GM12875 (cell line): ENCODE measurements at regions not wholly inside any gene's neighbourhood (a gene's known extent, or its start where the extent isn't known, plus 50 kb on each side); places are given as distances from the start of the nearest gene placed in this dataset.

ENCODE experiments used
- H3K4me3 ChIP-seq: one replicate; pipeline ENCODE4 v1.5.1; 2011; ENCODE audit warnings: low read depth, low read length, control low read depth
- CTCF ChIP-seq: IDR thresholded peaks from 2 replicates; pipeline ENCODE4 v1.5.1; 2011; ENCODE audit warnings: low read depth, mild to moderate bottlenecking, control low read depth, inconsistent platforms, low read length, moderate library complexity, borderline replicate concordance; ENCODE audit not compliant: insufficient read depth

DNA sequence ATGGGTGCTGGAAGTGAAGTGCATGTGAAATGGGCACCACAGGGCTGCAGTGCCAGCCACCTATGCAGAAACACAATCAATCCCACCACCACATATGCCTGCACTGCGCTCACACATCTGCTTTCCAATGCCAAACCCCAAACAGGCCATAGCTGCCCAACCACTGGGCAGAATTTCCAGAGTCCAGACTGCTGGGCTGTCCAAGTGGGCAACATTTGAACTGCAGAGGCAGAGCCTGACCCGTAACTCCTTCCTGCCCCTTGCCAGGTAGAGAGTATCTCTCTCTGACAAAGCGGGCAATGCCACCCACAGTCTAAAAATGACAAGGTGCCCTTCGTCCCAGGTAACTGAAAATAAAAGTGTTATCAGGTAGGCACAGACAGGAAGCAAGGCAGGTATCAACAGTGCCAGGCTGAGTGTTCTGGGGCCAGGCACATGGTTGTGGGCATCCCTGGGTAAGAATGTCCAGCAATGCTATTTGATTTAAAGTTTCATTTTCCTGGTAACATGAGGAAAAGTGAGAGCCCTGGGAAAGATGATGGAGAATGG, 79.5 kb downstream of the FOXA2 start:
- no peak for TF ChIP-seq CTCF
- no peak overlapping the region for H3K4me3 ChIP-seq

GRCh38 chr20:22503577-22503976, 80.8 kb downstream of the FOXA2 start:
- TF ChIP-seq CTCF, result no peak

GRCh38 chr20:22502731-22503191, 81.6 kb downstream of the FOXA2 start:
- TF ChIP-seq CTCF, result no peak
- no peak overlapping the region for H3K4me3 ChIP-seq

More at GRCh38 chr20:22503577-22503976, 80.8 kb downstream of the FOXA2 start:
- H3K4me3 ChIP-seq, result no peak overlapping the region

GRCh38 chr20:22501566-22502344, 82.6 kb downstream of the FOXA2 start:
- no peak overlapping the region for H3K4me3 ChIP-seq
- no peak for TF ChIP-seq CTCF

GRCh38 chr20:22501034-22501433, 83.3 kb downstream of the FOXA2 start:
- TF ChIP-seq CTCF, result no peak
- no peak overlapping the region for H3K4me3 ChIP-seq

GRCh38 chr20:22499515-22500166, 84.7 kb downstream of the FOXA2 start:
- TF ChIP-seq CTCF, result no peak
- no peak overlapping the region for H3K4me3 ChIP-seq

GRCh38 chr20:22496817-22497216, 87.6 kb downstream of the FOXA2 start:
- H3K4me3 ChIP-seq, result no peak overlapping the region
- TF ChIP-seq CTCF, result no peak
